ENCODE measurements at regions not wholly inside any gene's neighbourhood (a gene's known extent, or its start where the extent isn't known, plus 50 kb on each side); places are given as distances from the start of the nearest gene placed in this dataset.

DNA sequence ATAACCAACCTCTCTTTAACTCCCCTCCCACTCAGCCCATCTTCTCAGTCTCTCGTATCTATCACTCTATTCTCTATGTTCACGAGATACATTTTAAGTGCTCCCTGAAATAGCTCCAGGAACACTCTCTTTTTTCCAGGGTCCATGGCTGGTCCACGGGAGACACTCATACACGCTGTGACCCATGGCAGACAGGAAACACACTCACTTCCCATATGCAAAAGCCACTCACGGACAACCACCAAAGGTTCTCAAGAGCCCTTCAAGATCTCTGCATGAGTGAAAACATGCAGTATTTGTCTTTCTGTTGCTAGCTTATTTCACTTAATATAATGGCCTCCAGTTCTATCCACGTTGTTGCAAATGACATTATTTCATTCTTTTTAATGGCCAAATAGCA is 71.4 kb upstream of the PCSK2 start:
- H3K9ac ChIP-seq (ENCODE audit: low read length) = no peak overlapping the region
- no peaks in the 10 kb centered on the region for H3K4me1 ChIP-seq (ENCODE audit: insufficient read depth, low read length)
- no peaks in the 10 kb centered on the region for H4K20me1 ChIP-seq (ENCODE audit: insufficient read depth, low read length)
- H3K36me3 Mint-ChIP-seq (ENCODE audit: low read depth, unreplicated experiment) = no peaks in the 10 kb centered on the region
- no peaks in the 10 kb centered on the region for H3K9me3 ChIP-seq (ENCODE audit: insufficient read depth, low read depth, low read length)
- FAIRE-seq = no peak
- TF ChIP-seq EZH2 (IDR thresholded peaks at IDR 0.05; ENCODE audit: insufficient read depth, low read length) = no peak
- TF ChIP-seq, protein P1, sequence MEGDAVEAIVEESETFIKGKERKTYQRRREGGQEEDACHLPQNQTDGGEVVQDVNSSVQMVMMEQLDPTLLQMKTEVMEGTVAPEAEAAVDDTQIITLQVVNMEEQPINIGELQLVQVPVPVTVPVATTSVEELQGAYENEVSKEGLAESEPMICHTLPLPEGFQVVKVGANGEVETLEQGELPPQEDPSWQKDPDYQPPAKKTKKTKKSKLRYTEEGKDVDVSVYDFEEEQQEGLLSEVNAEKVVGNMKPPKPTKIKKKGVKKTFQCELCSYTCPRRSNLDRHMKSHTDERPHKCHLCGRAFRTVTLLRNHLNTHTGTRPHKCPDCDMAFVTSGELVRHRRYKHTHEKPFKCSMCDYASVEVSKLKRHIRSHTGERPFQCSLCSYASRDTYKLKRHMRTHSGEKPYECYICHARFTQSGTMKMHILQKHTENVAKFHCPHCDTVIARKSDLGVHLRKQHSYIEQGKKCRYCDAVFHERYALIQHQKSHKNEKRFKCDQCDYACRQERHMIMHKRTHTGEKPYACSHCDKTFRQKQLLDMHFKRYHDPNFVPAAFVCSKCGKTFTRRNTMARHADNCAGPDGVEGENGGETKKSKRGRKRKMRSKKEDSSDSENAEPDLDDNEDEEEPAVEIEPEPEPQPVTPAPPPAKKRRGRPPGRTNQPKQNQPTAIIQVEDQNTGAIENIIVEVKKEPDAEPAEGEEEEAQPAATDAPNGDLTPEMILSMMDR (IDR thresholded peaks at IDR 0.05; ENCODE audit: insufficient read depth, low read depth, low read length) = no peak
- H2AFZ ChIP-seq (ENCODE audit: low read depth, low read length) = no peak overlapping the region
- no peaks in the 10 kb centered on the region for H3K9me3 Mint-ChIP-seq (ENCODE audit: unreplicated experiment)
- no peak overlapping the region for H3K4me3 Mint-ChIP-seq (ENCODE audit: unreplicated experiment)
- H3K4me3 ChIP-seq (ENCODE audit: insufficient read depth, low read depth, low read length) = no peak overlapping the region
- no peak overlapping the region for H3K27ac ChIP-seq (ENCODE audit: low read depth, low read length)
- H3K27me3 Mint-ChIP-seq (ENCODE audit: low read depth, unreplicated experiment) = no peaks in the 10 kb centered on the region
- DNase-seq (ENCODE audit: low read depth) = no peak
- no peak overlapping the region for H3K27ac Mint-ChIP-seq (ENCODE audit: unreplicated experiment)
- H3K4me1 Mint-ChIP-seq (ENCODE audit: low read depth, unreplicated experiment) = no peaks in the 10 kb centered on the region
- H3K79me2 ChIP-seq (ENCODE audit: insufficient read depth, low read length) = no peaks in the 10 kb centered on the region
- H3K36me3 ChIP-seq (ENCODE audit: insufficient read depth, low read length) = no peaks in the 10 kb centered on the region
- H3K27me3 ChIP-seq (ENCODE audit: insufficient read depth, low read length) = no peaks in the 10 kb centered on the region
- no peak overlapping the region for H3K4me2 ChIP-seq (ENCODE audit: low read length)

DNA sequence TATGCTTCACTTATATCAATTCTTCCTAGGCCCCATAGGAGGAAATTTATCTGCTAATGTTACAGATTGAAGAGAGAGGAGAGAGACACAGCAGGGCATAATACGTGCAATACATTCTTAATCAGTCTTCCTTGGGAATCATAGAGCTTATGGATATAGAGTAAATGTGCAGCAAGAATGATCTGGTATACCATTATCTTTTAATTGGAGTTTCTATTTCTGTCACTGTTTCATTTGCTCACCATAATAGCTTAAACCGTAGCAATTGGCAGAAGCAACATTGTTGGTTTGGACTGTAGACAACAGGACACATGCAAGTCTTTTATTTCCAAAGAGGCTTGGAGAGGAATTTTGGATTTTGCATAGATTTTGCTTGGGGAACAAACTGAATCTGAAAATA is 68.1 kb upstream of the PCSK2 start:
- no peak overlapping the region for H3K4me2 ChIP-seq (ENCODE audit: low read length)
- H3K4me1 Mint-ChIP-seq (ENCODE audit: low read depth, unreplicated experiment) = no peaks in the 10 kb centered on the region
- no peak for FAIRE-seq

More for the DNA sequence above, 68.1 kb upstream of the PCSK2 start:
- no peaks in the 10 kb centered on the region for H3K27me3 Mint-ChIP-seq (ENCODE audit: low read depth, unreplicated experiment)
- no peaks in the 10 kb centered on the region for H3K36me3 Mint-ChIP-seq (ENCODE audit: low read depth, unreplicated experiment)
- Histone ChIP-seq H3K27ac (ENCODE audit: low read depth, low read length) (no peak overlapping the region), H2AFZ (ENCODE audit: low read depth, low read length) (no peak overlapping the region), H3K4me1 (ENCODE audit: insufficient read depth, low read length) (no peaks in the 10 kb centered on the region), H3K79me2 (ENCODE audit: insufficient read depth, low read length) (no peaks in the 10 kb centered on the region), H3K36me3 (ENCODE audit: insufficient read depth, low read length) (no peaks in the 10 kb centered on the region), H3K9ac (ENCODE audit: low read length) (no peak overlapping the region), H3K27me3 (ENCODE audit: insufficient read depth, low read length) (no peaks in the 10 kb centered on the region), H3K9me3 (ENCODE audit: insufficient read depth, low read depth, low read length) (no peaks in the 10 kb centered on the region), H3K4me3 (ENCODE audit: insufficient read depth, low read depth, low read length) (no peak overlapping the region), H4K20me1 (ENCODE audit: insufficient read depth, low read length) (no peaks in the 10 kb centered on the region)
- no peak overlapping the region for H3K27ac Mint-ChIP-seq (ENCODE audit: unreplicated experiment)
- no peaks in the 10 kb centered on the region for H3K9me3 Mint-ChIP-seq (ENCODE audit: unreplicated experiment)
- no peak for DNase-seq (ENCODE audit: low read depth)
- no peak for TF ChIP-seq EZH2 (IDR thresholded peaks at IDR 0.05; ENCODE audit: insufficient read depth, low read length)
- TF ChIP-seq, protein P1 (IDR thresholded peaks at IDR 0.05; ENCODE audit: insufficient read depth, low read depth, low read length) = no peak
- no peak overlapping the region for H3K4me3 Mint-ChIP-seq (ENCODE audit: unreplicated experiment)
